ENCODE measurements at regions not wholly inside any gene's neighbourhood (a gene's known extent, or its start where the extent isn't known, plus 50 kb on each side); places are given as distances from the start of the nearest gene placed in this dataset.

- DNase-seq (ENCODE audit: low read depth), result no peak
- no peak overlapping the region for H3K4me3 ChIP-seq (ENCODE audit: low read depth, low read length)
- TF ChIP-seq, protein P1, sequence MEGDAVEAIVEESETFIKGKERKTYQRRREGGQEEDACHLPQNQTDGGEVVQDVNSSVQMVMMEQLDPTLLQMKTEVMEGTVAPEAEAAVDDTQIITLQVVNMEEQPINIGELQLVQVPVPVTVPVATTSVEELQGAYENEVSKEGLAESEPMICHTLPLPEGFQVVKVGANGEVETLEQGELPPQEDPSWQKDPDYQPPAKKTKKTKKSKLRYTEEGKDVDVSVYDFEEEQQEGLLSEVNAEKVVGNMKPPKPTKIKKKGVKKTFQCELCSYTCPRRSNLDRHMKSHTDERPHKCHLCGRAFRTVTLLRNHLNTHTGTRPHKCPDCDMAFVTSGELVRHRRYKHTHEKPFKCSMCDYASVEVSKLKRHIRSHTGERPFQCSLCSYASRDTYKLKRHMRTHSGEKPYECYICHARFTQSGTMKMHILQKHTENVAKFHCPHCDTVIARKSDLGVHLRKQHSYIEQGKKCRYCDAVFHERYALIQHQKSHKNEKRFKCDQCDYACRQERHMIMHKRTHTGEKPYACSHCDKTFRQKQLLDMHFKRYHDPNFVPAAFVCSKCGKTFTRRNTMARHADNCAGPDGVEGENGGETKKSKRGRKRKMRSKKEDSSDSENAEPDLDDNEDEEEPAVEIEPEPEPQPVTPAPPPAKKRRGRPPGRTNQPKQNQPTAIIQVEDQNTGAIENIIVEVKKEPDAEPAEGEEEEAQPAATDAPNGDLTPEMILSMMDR (IDR thresholded peaks at IDR 0.05; ENCODE audit: insufficient read depth, low read depth, low read length), result no peak
Measured at GRCh38 chr12:92025462-92026207, 120.0 kb downstream of the BTG1 start.

DNA sequence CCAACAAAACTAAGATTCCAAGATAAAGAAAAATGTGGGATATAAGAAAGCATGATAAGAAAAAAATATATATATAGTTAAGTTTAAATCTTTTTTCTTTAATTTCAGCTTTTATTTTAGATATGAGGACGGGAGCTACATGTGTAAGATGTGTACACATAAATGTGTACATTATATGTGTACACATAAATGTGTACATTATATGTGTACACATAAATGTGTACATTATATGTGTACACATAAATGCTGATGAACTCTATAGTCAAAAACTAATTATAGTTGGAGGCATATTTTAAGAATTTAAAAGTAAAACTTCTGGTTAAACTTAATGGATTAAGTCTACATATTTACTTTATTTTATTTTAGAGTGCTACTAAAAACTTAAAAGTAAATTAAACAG is 123.6 kb downstream of the BTG1 start:
- no peak overlapping the region for H3K4me3 ChIP-seq (ENCODE audit: low read depth, low read length)
- TF ChIP-seq, protein P1 (IDR thresholded peaks at IDR 0.05; ENCODE audit: insufficient read depth, low read depth, low read length), result no peak
- DNase-seq (ENCODE audit: low read depth), result no peak

- no peak overlapping the region for H3K4me3 ChIP-seq (ENCODE audit: low read depth, low read length)
- DNase-seq (ENCODE audit: low read depth), result no peak
- TF ChIP-seq, protein P1 (IDR thresholded peaks at IDR 0.05; ENCODE audit: insufficient read depth, low read depth, low read length), result no peak
Measured at GRCh38 chr12:92021666-92022035, 124.0 kb downstream of the BTG1 start.

DNA sequence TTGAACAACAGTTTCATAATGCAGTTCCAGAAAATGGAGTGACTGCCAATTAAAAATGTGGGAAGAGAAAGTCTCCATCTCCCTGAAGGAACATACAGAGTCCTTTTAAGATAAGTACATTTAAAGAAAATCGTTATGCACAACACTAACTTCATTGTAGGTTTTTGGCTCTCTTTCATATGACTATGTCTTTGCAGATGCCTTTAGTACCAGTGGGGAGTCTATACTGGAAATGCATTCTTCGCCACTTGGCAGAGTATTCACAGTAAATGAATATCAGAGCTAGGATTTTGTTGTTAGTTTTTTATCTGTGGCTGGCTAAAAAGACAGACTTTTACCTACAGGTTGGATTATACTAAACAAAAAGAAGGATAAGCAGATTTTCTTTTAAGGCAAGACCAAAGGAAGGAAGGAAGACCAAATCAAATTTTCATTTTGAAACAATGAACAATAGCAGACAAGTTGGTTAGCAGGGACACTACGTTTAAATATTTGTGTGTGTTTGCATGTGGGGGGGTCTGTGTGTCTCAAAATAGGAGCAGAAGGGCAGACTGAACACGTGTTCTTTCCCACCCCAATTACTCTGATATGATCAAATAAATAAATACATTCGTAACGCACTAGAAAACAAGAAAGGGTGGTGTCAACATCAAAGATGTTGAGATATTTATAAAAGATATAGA is 124.5 kb downstream of the BTG1 start:
- no peak overlapping the region for H3K4me3 ChIP-seq (ENCODE audit: low read depth, low read length)
- TF ChIP-seq, protein P1 (IDR thresholded peaks at IDR 0.05; ENCODE audit: insufficient read depth, low read depth, low read length), result no peak
- DNase-seq (ENCODE audit: low read depth), result no peak

GRCh38 chr12:92019491-92020277 is 126.0 kb downstream of the BTG1 start:
- H3K4me3 ChIP-seq (ENCODE audit: low read depth, low read length), result no peak overlapping the region
- no peak for DNase-seq (ENCODE audit: low read depth)
- TF ChIP-seq, protein P1 (IDR thresholded peaks at IDR 0.05; ENCODE audit: insufficient read depth, low read depth, low read length), result no peak

- DNase-seq (ENCODE audit: low read depth), result no peak
- TF ChIP-seq, protein P1 (IDR thresholded peaks at IDR 0.05; ENCODE audit: insufficient read depth, low read depth, low read length), result no peak
Measured at GRCh38 chr12:92012691-92013090, 133.0 kb downstream of the BTG1 start.

More at GRCh38 chr12:92012691-92013090, 133.0 kb downstream of the BTG1 start:
- no peak overlapping the region for H3K4me3 ChIP-seq (ENCODE audit: low read depth, low read length)

Measured in fibroblast of villous mesenchyme (primary cell).